HFFc6 (cell line): ENCODE measurements at regions not wholly inside any gene's neighbourhood (a gene's known extent, or its start where the extent isn't known, plus 50 kb on each side); places are given as distances from the start of the nearest gene placed in this dataset.

Source experiments
- DNase-seq: peaks from one replicate; pipeline ENCODE4 v3.0.0-alpha.2; 2018
- H3K27ac Mint-ChIP-seq: 2 replicates; pipeline ENCODE4 v1.8.0; 2020; ENCODE audit warnings: mild to moderate bottlenecking, mixed read lengths
- H3K27me3 Mint-ChIP-seq: 2 replicates; pipeline ENCODE4 v1.8.0; 2021; ENCODE audit warnings: mild to moderate bottlenecking, moderate library complexity, mixed read lengths; ENCODE audit not compliant: insufficient read depth
- H3K36me3 Mint-ChIP-seq: 2 replicates; pipeline ENCODE4 v1.8.0; 2021; ENCODE audit warnings: low read depth, mixed read lengths
- H3K4me1 Mint-ChIP-seq: 2 replicates; pipeline ENCODE4 v1.8.0; 2020; ENCODE audit warnings: low read depth, mixed read lengths
- H3K4me3 Mint-ChIP-seq: 2 replicates; pipeline ENCODE4 v1.8.0; 2020; ENCODE audit warnings: mild to moderate bottlenecking, moderate library complexity, mixed read lengths
- H3K9me3 Mint-ChIP-seq: 2 replicates; pipeline ENCODE4 v1.8.0; 2020; ENCODE audit warnings: mild to moderate bottlenecking, mixed read lengths
- TF ChIP-seq, protein P1 (sequence below): fragments of 200-600 bp; sonication (generic); IDR thresholded peaks from 2 replicates; pipeline ENCODE4 v1.5.0; 2021; ENCODE audit warnings: antibody characterized with exemption, mild to moderate bottlenecking

DNA sequence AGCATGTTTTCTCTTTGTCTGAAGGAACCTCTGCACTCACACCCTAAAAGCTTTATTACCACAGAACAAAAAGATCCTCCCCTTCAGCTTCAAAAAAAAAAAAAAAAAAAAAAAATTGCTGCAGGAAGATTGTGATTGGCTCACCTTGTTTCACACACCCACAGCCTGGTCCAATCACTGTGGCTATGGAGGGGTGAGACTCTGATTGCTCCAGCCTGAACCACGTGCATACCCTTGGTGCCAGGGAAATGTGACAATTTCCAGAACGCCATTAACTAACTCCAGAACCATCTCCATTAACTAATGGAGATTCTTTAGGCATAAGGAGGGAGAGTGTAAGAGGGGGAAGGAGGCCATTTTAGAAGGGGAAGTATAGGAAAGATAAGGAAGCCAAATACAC is 106.5 kb upstream of the CRBN start:
- Mint-ChIP-seq H3K36me3 (peaks cover 4% of the 10 kb centered on the region; the same call in 1 of the 2 replicates), H3K4me3 (no peak overlapping the region), H3K4me1 (no peaks in the 10 kb centered on the region), H3K27ac (no peak overlapping the region), H3K9me3 (peaks cover 55% of the 10 kb centered on the region), H3K27me3 (peaks cover 2% of the 10 kb centered on the region; the same call in 1 of the 2 replicates)
- TF ChIP-seq, protein P1, sequence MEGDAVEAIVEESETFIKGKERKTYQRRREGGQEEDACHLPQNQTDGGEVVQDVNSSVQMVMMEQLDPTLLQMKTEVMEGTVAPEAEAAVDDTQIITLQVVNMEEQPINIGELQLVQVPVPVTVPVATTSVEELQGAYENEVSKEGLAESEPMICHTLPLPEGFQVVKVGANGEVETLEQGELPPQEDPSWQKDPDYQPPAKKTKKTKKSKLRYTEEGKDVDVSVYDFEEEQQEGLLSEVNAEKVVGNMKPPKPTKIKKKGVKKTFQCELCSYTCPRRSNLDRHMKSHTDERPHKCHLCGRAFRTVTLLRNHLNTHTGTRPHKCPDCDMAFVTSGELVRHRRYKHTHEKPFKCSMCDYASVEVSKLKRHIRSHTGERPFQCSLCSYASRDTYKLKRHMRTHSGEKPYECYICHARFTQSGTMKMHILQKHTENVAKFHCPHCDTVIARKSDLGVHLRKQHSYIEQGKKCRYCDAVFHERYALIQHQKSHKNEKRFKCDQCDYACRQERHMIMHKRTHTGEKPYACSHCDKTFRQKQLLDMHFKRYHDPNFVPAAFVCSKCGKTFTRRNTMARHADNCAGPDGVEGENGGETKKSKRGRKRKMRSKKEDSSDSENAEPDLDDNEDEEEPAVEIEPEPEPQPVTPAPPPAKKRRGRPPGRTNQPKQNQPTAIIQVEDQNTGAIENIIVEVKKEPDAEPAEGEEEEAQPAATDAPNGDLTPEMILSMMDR, result no peak
- no peak for DNase-seq

GRCh38 chr3:3281024-3281423 is 101.5 kb upstream of the CRBN start:
- TF ChIP-seq, protein P1, result no peak
- Mint-ChIP-seq H3K4me1 (no peaks in the 10 kb centered on the region), H3K27ac (no peak overlapping the region), H3K27me3 (no peaks in the 10 kb centered on the region), H3K9me3 (peaks cover 33% of the 10 kb centered on the region), H3K36me3 (no peaks in the 10 kb centered on the region), H3K4me3 (no peak overlapping the region)
- DNase-seq, result no peak

DNA sequence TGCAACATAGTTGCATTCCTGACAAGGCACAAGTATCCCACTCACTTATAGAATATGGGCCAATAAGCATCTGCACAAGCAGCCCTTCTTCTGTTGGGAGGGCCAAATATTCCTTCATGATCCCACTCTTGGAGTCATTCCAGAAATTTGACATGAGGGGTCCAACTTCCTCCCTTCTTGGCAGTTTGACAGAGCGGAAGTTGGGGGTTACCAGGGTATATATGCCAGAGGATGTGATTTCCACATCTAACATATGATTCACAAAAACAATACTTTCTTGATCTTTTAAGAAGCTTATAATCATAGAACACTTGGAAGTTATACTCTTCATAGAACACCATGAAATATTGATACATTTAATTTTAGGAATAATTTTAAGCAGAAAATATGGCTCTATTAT is 100.9 kb upstream of the CRBN start:
- no peaks in the 10 kb centered on the region for H3K27me3 Mint-ChIP-seq

DNA sequence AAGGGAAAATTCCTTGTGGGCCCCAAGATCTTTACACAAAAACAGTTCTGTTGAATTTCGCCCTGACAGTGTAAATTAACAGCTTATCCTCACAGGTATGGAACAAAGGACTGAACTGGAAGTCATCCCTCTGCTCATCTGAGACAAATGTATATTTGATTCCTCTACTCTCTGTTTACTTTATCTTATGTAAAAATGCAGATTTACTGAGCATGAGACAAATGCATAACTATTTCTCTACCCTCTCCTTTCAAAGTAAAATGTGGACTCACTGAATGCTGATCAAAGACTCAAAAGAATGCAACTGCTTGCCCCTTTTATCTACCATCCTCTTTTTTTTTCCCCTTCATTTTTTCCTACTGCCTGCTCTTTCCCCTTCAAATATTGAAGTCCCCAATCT is 98.6 kb upstream of the CRBN start:
- DNase-seq, result no peak
- no peak overlapping the region for H3K27ac Mint-ChIP-seq
- H3K4me1 Mint-ChIP-seq, result no peaks in the 10 kb centered on the region
- TF ChIP-seq, protein P1, result no peak
- H3K4me3 Mint-ChIP-seq, result no peak overlapping the region
- no peaks in the 10 kb centered on the region for H3K27me3 Mint-ChIP-seq
- H3K36me3 Mint-ChIP-seq, result no peaks in the 10 kb centered on the region
- peaks cover 31% of the 10 kb centered on the region for H3K9me3 Mint-ChIP-seq

More for the DNA sequence above, 100.9 kb upstream of the CRBN start:
- TF ChIP-seq, protein P1, result no peak
- Mint-ChIP-seq H3K4me1 (no peaks in the 10 kb centered on the region), H3K4me3 (no peak overlapping the region), H3K27ac (no peak overlapping the region), H3K36me3 (no peaks in the 10 kb centered on the region), H3K9me3 (peaks cover 36% of the 10 kb centered on the region)
- no peak for DNase-seq

DNA sequence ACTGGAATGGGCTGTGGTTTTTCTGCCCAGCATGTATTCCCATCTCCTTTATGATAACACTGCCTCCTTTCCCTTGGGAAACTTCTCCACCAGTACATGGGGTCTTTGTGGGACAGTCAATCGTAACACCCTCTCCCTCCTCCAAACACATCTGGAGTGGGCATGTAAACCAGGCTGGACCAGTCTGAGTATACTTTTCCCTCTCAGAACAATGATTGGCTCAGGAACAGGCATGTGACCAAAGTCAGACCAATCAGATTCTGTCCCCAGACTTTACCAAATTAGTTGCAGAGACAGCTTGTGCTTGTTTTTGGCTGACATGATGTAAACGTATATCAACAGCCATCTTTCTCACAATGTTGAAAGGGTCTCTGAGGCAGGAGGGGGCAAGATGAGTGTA is 97.1 kb upstream of the CRBN start:
- Mint-ChIP-seq H3K27me3 (no peaks in the 10 kb centered on the region), H3K4me1 (no peaks in the 10 kb centered on the region), H3K27ac (no peak overlapping the region), H3K36me3 (no peaks in the 10 kb centered on the region), H3K4me3 (no peak overlapping the region), H3K9me3 (peaks cover 36% of the 10 kb centered on the region)
- TF ChIP-seq, protein P1, result no peak
- DNase-seq, result no peak

DNA sequence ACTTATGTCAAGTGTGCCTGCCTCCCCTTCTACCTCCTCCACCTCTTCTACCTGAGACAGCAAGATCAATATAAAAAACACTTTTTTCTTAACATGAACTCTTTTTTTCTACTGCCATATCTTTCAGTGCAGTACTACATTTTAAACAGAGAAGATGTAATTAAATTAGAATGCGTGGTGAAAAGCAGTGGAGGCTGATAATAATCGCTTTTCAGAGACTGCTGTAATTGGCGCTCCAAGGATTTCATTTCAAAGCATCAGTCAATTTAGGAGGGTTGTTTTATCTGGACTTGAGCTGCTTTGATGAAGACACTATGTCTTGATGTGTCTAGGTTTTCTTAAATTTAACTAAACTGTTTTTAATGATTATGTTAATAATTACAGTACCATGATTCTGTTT is 85.3 kb upstream of the CRBN start:
- Mint-ChIP-seq H3K27me3 (no peaks in the 10 kb centered on the region), H3K4me1 (no peaks in the 10 kb centered on the region), H3K27ac (no peak overlapping the region), H3K9me3 (peaks cover 62% of the 10 kb centered on the region), H3K4me3 (no peak overlapping the region), H3K36me3 (no peaks in the 10 kb centered on the region)
- TF ChIP-seq, protein P1, result no peak
- no peak for DNase-seq
